ENCODE measurements at regions not wholly inside any gene's neighbourhood (a gene's known extent, or its start where the extent isn't known, plus 50 kb on each side); places are given as distances from the start of the nearest gene placed in this dataset.
"Not testable (repeated sequence)": the region's sequence is repeated elsewhere in the genome, so short reads cannot be mapped to it uniquely, and the experiment has no call there.

- DNase-seq (ENCODE audit: low spot score), result no peak
Measured at GRCh38 chr12:46087916-46088439, 97.6 kb upstream of the SCAF11 start.

GRCh38 chr12:46084666-46085631 is 94.6 kb upstream of the SCAF11 start:
- DNase-seq (ENCODE audit: low spot score), result no peak

- no peak for DNase-seq (ENCODE audit: low spot score)
Measured at GRCh38 chr12:46082490-46083200, 92.3 kb upstream of the SCAF11 start.

- no peak for DNase-seq (ENCODE audit: low spot score)
Measured at GRCh38 chr12:46073321-46073720, 82.9 kb upstream of the SCAF11 start.

- peak; percentile 60 for DNase-seq (ENCODE audit: low spot score)
Measured at GRCh38 chr12:46071769-46072624, 81.6 kb upstream of the SCAF11 start.

- DNase-seq (ENCODE audit: low spot score), result no peak
Measured at GRCh38 chr12:46071335-46071734, 81.0 kb upstream of the SCAF11 start.

- no peak for DNase-seq (ENCODE audit: low spot score)
Measured at GRCh38 chr12:46067094-46067493, 76.7 kb upstream of the SCAF11 start.

GRCh38 chr12:46065412-46066166 is 75.2 kb upstream of the SCAF11 start:
- no peak for DNase-seq (ENCODE audit: low spot score)

GRCh38 chr12:46064548-46064947 is 74.2 kb upstream of the SCAF11 start:
- DNase-seq (ENCODE audit: low spot score), result no peak

- not testable (repeated sequence) for DNase-seq (ENCODE audit: low spot score)
Measured at GRCh38 chr12:46058697-46059096, 68.3 kb upstream of the SCAF11 start.

GRCh38 chr12:46050805-46051204 is 60.4 kb upstream of the SCAF11 start:
- DNase-seq (ENCODE audit: low spot score), result no peak

GRCh38 chr12:46049665-46050064 is 59.3 kb upstream of the SCAF11 start:
- no peak for DNase-seq (ENCODE audit: low spot score)

- no peak for DNase-seq (ENCODE audit: low spot score)
Measured at GRCh38 chr12:46046436-46046835, 56.1 kb upstream of the SCAF11 start.

- no peak for DNase-seq (ENCODE audit: low spot score)
Measured at GRCh38 chr12:46043972-46044520, 53.7 kb upstream of the SCAF11 start.
